CD4-positive, alpha-beta T cell (primary cell): ENCODE measurements at regions not wholly inside any gene's neighbourhood (a gene's known extent, or its start where the extent isn't known, plus 50 kb on each side); places are given as distances from the start of the nearest gene placed in this dataset.

ENCODE experiments used
- ATAC-seq: fragments of 200-7000 bp; cut with Tn5 transposase; one replicate; pipeline ENCODE4 v1.10.0; 2022; ENCODE audit warnings: mild to moderate bottlenecking; ENCODE audit not compliant: poor library complexity
- CTCF ChIA-PET: fragments of 350-600 bp; sonication (Branson Sonifier 250); formaldehyde crosslinking; loops from one replicate; lab custom pipeline; 2021; ENCODE audit warnings: antibody characterized with exemption, inconsistent platforms; lab: Charles Lee
- POLR2A ChIA-PET: fragments of 350-600 bp; sonication (Branson Sonifier 250); formaldehyde crosslinking; loops from one replicate; lab custom pipeline; 2021; ENCODE audit warnings: antibody characterized with exemption, inconsistent platforms; lab: Charles Lee
- DNase-seq, 14 experiments: peaks; one replicate each; pipeline ENCODE4 v3.0.0-alpha.2; 2013 to 2020; ENCODE audit warnings: mixed read lengths in 2 of 14
- H3K27ac ChIP-seq, 2 donors: one replicate each; pipeline versions ENCODE4 v1.5.1 to v1.7.0; 2013; ENCODE audit warnings: low read length in 2 of 2, low read depth in 1 of 2, mild to moderate bottlenecking in 1 of 2
- H3K27me3 ChIP-seq, 2 experiments: 1 replicate in 1 of 2; 2 replicates in 1 of 2; pipeline versions ENCODE4 v1.6.1 to v1.7.0; 2013; ENCODE audit warnings: low read length in 2 of 2, control low read depth in 1 of 2, mild to moderate bottlenecking in 1 of 2, moderate library complexity in 1 of 2; ENCODE audit not compliant: insufficient read depth in 2 of 2, control insufficient read depth in 1 of 2
- H3K36me3 ChIP-seq: one replicate; pipeline ENCODE4 v1.6.1; 2013; ENCODE audit warnings: low read length, control low read depth; ENCODE audit not compliant: insufficient read depth
- H3K4me1 ChIP-seq: one replicate; pipeline ENCODE4 v1.6.1; 2013; ENCODE audit warnings: low read length, control low read depth; ENCODE audit not compliant: insufficient read depth
- H3K4me3 ChIP-seq: one replicate; pipeline ENCODE4 v1.5.1; 2013; ENCODE audit warnings: mild to moderate bottlenecking, low read length, moderate library complexity
- H3K9me3 ChIP-seq, 2 experiments: 1 replicate in 1 of 2; 2 replicates in 1 of 2; pipeline versions ENCODE4 v1.6.1 to v1.7.0; 2013; ENCODE audit warnings: low read length in 2 of 2, mild to moderate bottlenecking in 2 of 2, control low read depth in 1 of 2, moderate library complexity in 1 of 2; ENCODE audit not compliant: control insufficient read depth in 1 of 2, insufficient read depth in 1 of 2
- H3K27ac Mint-ChIP-seq: one replicate; pipeline ENCODE4 v1.8.0; 2020; ENCODE audit warnings: mixed read lengths
- H3K27me3 Mint-ChIP-seq: one replicate; pipeline ENCODE4 v1.8.0; 2021; ENCODE audit warnings: mixed read lengths
- H3K36me3 Mint-ChIP-seq: one replicate; pipeline ENCODE4 v1.8.0; 2021; ENCODE audit warnings: low read depth, mixed read lengths
- H3K4me1 Mint-ChIP-seq: one replicate; pipeline ENCODE4 v1.8.0; 2021; ENCODE audit warnings: low read depth, mixed read lengths
- H3K4me3 Mint-ChIP-seq: one replicate; pipeline ENCODE4 v1.8.0; 2020; ENCODE audit warnings: mild to moderate bottlenecking, mixed read lengths
- H3K9me3 Mint-ChIP-seq: one replicate; pipeline ENCODE4 v1.8.0; 2020; ENCODE audit warnings: mixed read lengths
- CTCF ChIP-seq: fragments of 200-600 bp; IDR thresholded peaks from one replicate; pipeline ENCODE4 v1.8.0; 2022; ENCODE audit warnings: antibody characterized with exemption, mild to moderate bottlenecking
- intact Hi-C, 2 experiments: fragments of 100-400 bp; cut with DNase I in 1 of 2; cut with micrococcal nuclease in 1 of 2; formaldehyde crosslinking; loops; one replicate each; pipeline versions ENCODE4 v1.15.1 to v1.9.0; 2023 to 2025; cut with DNase I, micrococcal nuclease

GRCh38 chr6:112841553-112842329 is 494.6 kb downstream of the RFPL4B start:
- no peak overlapping the region for H3K4me3 Mint-ChIP-seq
- H3K27me3 ChIP-seq = no peaks in the 10 kb centered on the region
- no peaks in the 10 kb centered on the region for H3K4me1 Mint-ChIP-seq
- ChIA-PET CTCF (interaction anchor here (0.5 to 0.6 kb wide), 2 partner anchors 104 to 295 kb away, joined by 3 to 4 read pairs; no protein-coding TSS in a partner anchor), POLR2A (no interaction called here)
- no peaks in the 10 kb centered on the region for H3K36me3 Mint-ChIP-seq
- no peak overlapping the region for H3K4me3 ChIP-seq
- H3K27me3 Mint-ChIP-seq = no peaks in the 10 kb centered on the region
- H3K4me1 ChIP-seq = no peaks in the 10 kb centered on the region
- intact Hi-C loops = no loop called here
- H3K27ac ChIP-seq = no peak overlapping the region
- DNase-seq (no peak), ATAC-seq (no peak)
- no peaks in the 10 kb centered on the region for H3K9me3 ChIP-seq
- H3K27ac Mint-ChIP-seq = no peak overlapping the region
- H3K36me3 ChIP-seq = no peaks in the 10 kb centered on the region
- no peak for TF ChIP-seq CTCF
- peaks cover 9% of the 10 kb centered on the region for H3K9me3 Mint-ChIP-seq

GRCh38 chr6:112842330-112842685 is 495.2 kb downstream of the RFPL4B start:
- Histone ChIP-seq H3K4me3 (no peak overlapping the region), H3K27ac (no peak overlapping the region), H3K9me3 (no peaks in the 10 kb centered on the region), H3K27me3 (no peaks in the 10 kb centered on the region), H3K36me3 (no peaks in the 10 kb centered on the region), H3K4me1 (no peaks in the 10 kb centered on the region)
- intact Hi-C loops = no loop called here
- Mint-ChIP-seq H3K4me3 (no peak overlapping the region), H3K27me3 (no peaks in the 10 kb centered on the region), H3K36me3 (no peaks in the 10 kb centered on the region), H3K27ac (no peak overlapping the region), H3K4me1 (no peaks in the 10 kb centered on the region), H3K9me3 (peaks cover 9% of the 10 kb centered on the region)
- DNase-seq (no peak), ATAC-seq (no peak)
- no peak for TF ChIP-seq CTCF
- ChIA-PET CTCF (interaction anchor here (0.5 kb wide), 1 partner anchor 105 kb away, joined by 3 read pairs; no protein-coding TSS in a partner anchor), POLR2A (no interaction called here)

GRCh38 chr6:112846681-112847080 is 499.6 kb downstream of the RFPL4B start:
- Mint-ChIP-seq H3K4me3 (no peak overlapping the region), H3K4me1 (no peaks in the 10 kb centered on the region), H3K36me3 (no peaks in the 10 kb centered on the region), H3K27me3 (no peaks in the 10 kb centered on the region), H3K9me3 (peaks cover 6% of the 10 kb centered on the region), H3K27ac (no peak overlapping the region)
- no peak for DNase-seq
- H3K27me3 ChIP-seq = no peaks in the 10 kb centered on the region
- H3K9me3 ChIP-seq = no peaks in the 10 kb centered on the region
- no peak overlapping the region for H3K27ac ChIP-seq
- no peak for ATAC-seq
- ChIA-PET POLR2A (no interaction called here), CTCF (no interaction called here)
- H3K4me3 ChIP-seq = no peak overlapping the region
- no peaks in the 10 kb centered on the region for H3K36me3 ChIP-seq
- intact Hi-C loops = no loop called here
- H3K4me1 ChIP-seq = no peaks in the 10 kb centered on the region
- no peak for TF ChIP-seq CTCF
